ENCODE measurements at regions not wholly inside any gene's neighbourhood (a gene's known extent, or its start where the extent isn't known, plus 50 kb on each side); places are given as distances from the start of the nearest gene placed in this dataset.

GRCh38 chr17:54009502-54009901 lies 186.8 kb downstream of the KIF2B start:
- H3F3A ChIP-seq (ENCODE audit: insufficient read depth, low read length): no peaks in the 10 kb centered on the region
- no peak overlapping the region for H3K4me2 ChIP-seq (ENCODE audit: low read length)
- H3K9me2 ChIP-seq (ENCODE audit: low read depth, low read length): no peaks in the 10 kb centered on the region
- H2AFZ ChIP-seq (ENCODE audit: low read length): no peak overlapping the region
- H3K9ac ChIP-seq (ENCODE audit: low read length): no peak overlapping the region
- no peaks in the 10 kb centered on the region for H3K27me3 ChIP-seq (ENCODE audit: insufficient read depth, low read length)
- TF ChIP-seq CTCF (IDR thresholded peaks at IDR 0.05; ENCODE audit: low read length) (no peak), EZH2 (IDR thresholded peaks at IDR 0.05; ENCODE audit: borderline replicate concordance, low read length) (no peak)
- H3K4me1 ChIP-seq (ENCODE audit: insufficient read depth, low read length, severe bottlenecking): no peaks in the 10 kb centered on the region
- H3K36me3 ChIP-seq (ENCODE audit: insufficient read depth, low read length): no peaks in the 10 kb centered on the region
- no peak overlapping the region for H3K27ac ChIP-seq (ENCODE audit: low read depth, low read length, poor library complexity, severe bottlenecking)
- H3K4me3 ChIP-seq (ENCODE audit: low read depth, low read length, poor library complexity, severe bottlenecking): no peak overlapping the region
- no peaks in the 10 kb centered on the region for H3K9me3 ChIP-seq (ENCODE audit: low read length)
- H3K79me2 ChIP-seq (ENCODE audit: insufficient read depth, low read length): no peaks in the 10 kb centered on the region
- H4K20me1 ChIP-seq (ENCODE audit: insufficient read depth, low read length): no peaks in the 10 kb centered on the region

GRCh38 chr17:54013072-54013471 lies 190.3 kb downstream of the KIF2B start:
- Histone ChIP-seq H2AFZ (ENCODE audit: low read length) (no peak overlapping the region), H3K27ac (ENCODE audit: low read depth, low read length, poor library complexity, severe bottlenecking) (no peak overlapping the region), H3K79me2 (ENCODE audit: insufficient read depth, low read length) (no peaks in the 10 kb centered on the region), H4K20me1 (ENCODE audit: insufficient read depth, low read length) (no peaks in the 10 kb centered on the region), H3K9me3 (ENCODE audit: low read length) (no peaks in the 10 kb centered on the region), H3K4me3 (ENCODE audit: low read depth, low read length, poor library complexity, severe bottlenecking) (no peak overlapping the region), H3K4me1 (ENCODE audit: insufficient read depth, low read length, severe bottlenecking) (no peaks in the 10 kb centered on the region), H3K36me3 (ENCODE audit: insufficient read depth, low read length) (no peaks in the 10 kb centered on the region), H3K9me2 (ENCODE audit: low read depth, low read length) (no peaks in the 10 kb centered on the region), H3F3A (ENCODE audit: insufficient read depth, low read length) (no peaks in the 10 kb centered on the region), H3K9ac (ENCODE audit: low read length) (no peak overlapping the region), H3K4me2 (ENCODE audit: low read length) (no peak overlapping the region), H3K27me3 (ENCODE audit: insufficient read depth, low read length) (no peaks in the 10 kb centered on the region)
- TF ChIP-seq CTCF (IDR thresholded peaks at IDR 0.05; ENCODE audit: low read length) (no peak), EZH2 (IDR thresholded peaks at IDR 0.05; ENCODE audit: borderline replicate concordance, low read length) (no peak)

- H3K9me3 ChIP-seq (ENCODE audit: low read length): no peaks in the 10 kb centered on the region
- H3K27me3 ChIP-seq (ENCODE audit: insufficient read depth, low read length): no peaks in the 10 kb centered on the region
- no peak overlapping the region for H3K4me3 ChIP-seq (ENCODE audit: low read depth, low read length, poor library complexity, severe bottlenecking)
- no peaks in the 10 kb centered on the region for H3K36me3 ChIP-seq (ENCODE audit: insufficient read depth, low read length)
- H3K9me2 ChIP-seq (ENCODE audit: low read depth, low read length): no peaks in the 10 kb centered on the region
- H2AFZ ChIP-seq (ENCODE audit: low read length): no peak overlapping the region
- no peak overlapping the region for H3K4me2 ChIP-seq (ENCODE audit: low read length)
- H3K9ac ChIP-seq (ENCODE audit: low read length): no peak overlapping the region
- no peaks in the 10 kb centered on the region for H3K4me1 ChIP-seq (ENCODE audit: insufficient read depth, low read length, severe bottlenecking)
- no peaks in the 10 kb centered on the region for H3F3A ChIP-seq (ENCODE audit: insufficient read depth, low read length)
- H3K79me2 ChIP-seq (ENCODE audit: insufficient read depth, low read length): no peaks in the 10 kb centered on the region
- H4K20me1 ChIP-seq (ENCODE audit: insufficient read depth, low read length): no peaks in the 10 kb centered on the region
- TF ChIP-seq CTCF (IDR thresholded peaks at IDR 0.05; ENCODE audit: low read length) (no peak), EZH2 (IDR thresholded peaks at IDR 0.05; ENCODE audit: borderline replicate concordance, low read length) (no peak)
- no peak overlapping the region for H3K27ac ChIP-seq (ENCODE audit: low read depth, low read length, poor library complexity, severe bottlenecking)
These were observed 193.0 kb downstream of the KIF2B start for GRCh38 chr17:54015734-54016133.

All from OCI-LY1 (cell line).